ENCODE measurements at regions not wholly inside any gene's neighbourhood (a gene's known extent, or its start where the extent isn't known, plus 50 kb on each side); places are given as distances from the start of the nearest gene placed in this dataset.

GRCh38 chr3:166304584-166304983 is 467.4 kb upstream of the BCHE start:
- H3K27ac ChIP-seq, result no peak overlapping the region
- TF ChIP-seq CEBPB (IDR thresholded peaks at IDR 0.05) (0 out of 4 replicates have a peak, but pooled peaks of 1 of the 2 experiments have one; percentile 9), POLR2AphosphoS2 (conservative IDR thresholded peaks at IDR 0.05; ENCODE audit: low read length) (no peak), HES2 (IDR thresholded peaks at IDR 0.05) (no peak), ESRRA (IDR thresholded peaks at IDR 0.05; ENCODE audit: borderline replicate concordance, low read length) (no peak), MAFK (IDR thresholded peaks at IDR 0.05; ENCODE audit: partially characterized antibody) (no peak), JUNB (IDR thresholded peaks at IDR 0.05) (no peak)
- ChIA-PET POLR2A (no interaction called here), CTCF (no interaction called here)
- DNase-seq (ENCODE audit: low read depth in 1 of 2, low spot score in 1 of 2), result peak in 1 of 2 experiments; percentile 43
- FAIRE-seq, result no peak
- H3K4me1 ChIP-seq, result no peaks in the 10 kb centered on the region
- H3K4me3 ChIP-seq, result no peak overlapping the region
- no peak; a peak in 1 of 6 replicates for ATAC-seq
- 32% methylated on average over 4 of the region's 4 CpGs for WGBS (ENCODE audit: missing lambda C conversion rate)
- no peaks in the 10 kb centered on the region for H3K9me3 ChIP-seq
- H3K4me2 ChIP-seq, result no peak overlapping the region

GRCh38 chr3:166303681-166304080 is 466.5 kb upstream of the BCHE start:
- Histone ChIP-seq H3K9me3 (no peaks in the 10 kb centered on the region), H3K4me2 (no peak overlapping the region), H3K4me3 (no peak overlapping the region), H3K4me1 (no peaks in the 10 kb centered on the region), H3K27ac (no peak overlapping the region)
- DNase-seq (ENCODE audit: low read depth in 1 of 2, low spot score in 1 of 2), result no peak
- TF ChIP-seq HES2 (IDR thresholded peaks at IDR 0.05) (no peak), ZC3H11A (IDR thresholded peaks at IDR 0.05) (no peak), BHLHE40 (IDR thresholded peaks at IDR 0.05; ENCODE audit: low read depth, low read length) (no peak), HOXB5 (CRISPR knock-in tag; IDR thresholded peaks at IDR 0.05) (no peak), RCOR1 (IDR thresholded peaks at IDR 0.05; ENCODE audit: low read depth, low read length) (no peak), HOXB13 (CRISPR knock-in tag; IDR thresholded peaks at IDR 0.05; ENCODE audit: low read depth) (no peak), ELK1 (IDR thresholded peaks at IDR 0.05; ENCODE audit: low read depth, low read length) (no peak)
- ChIA-PET CTCF (no interaction called here), POLR2A (no interaction called here)
- no peak for ATAC-seq
- FAIRE-seq, result no peak

GRCh38 chr3:166302331-166302730 is 465.1 kb upstream of the BCHE start:
- Histone ChIP-seq H3K4me2 (no peak overlapping the region), H3K4me1 (no peaks in the 10 kb centered on the region), H3K9me3 (no peaks in the 10 kb centered on the region), H3K4me3 (no peak overlapping the region), H3K27ac (no peak overlapping the region)
- TF ChIP-seq TFCP2L1 (CRISPR knock-in tag; IDR thresholded peaks at IDR 0.05) (no peak), JUNB (IDR thresholded peaks at IDR 0.05) (no peak), HEYL (CRISPR knock-in tag; IDR thresholded peaks at IDR 0.05) (no peak), HOXA7 (CRISPR knock-in tag; IDR thresholded peaks at IDR 0.05) (no peak), MYC (IDR thresholded peaks at IDR 0.05; ENCODE audit: borderline replicate concordance, low read length) (no peak), CHD4 (IDR thresholded peaks at IDR 0.05; ENCODE audit: borderline replicate concordance) (no peak), NFE2L2 (conservative IDR thresholded peaks at IDR 0.05; ENCODE audit: low read length) (no peak), MAX (IDR thresholded peaks at IDR 0.05) (no peak), RFX5 (IDR thresholded peaks at IDR 0.05) (no peak)
- ChIA-PET CTCF (no interaction called here), POLR2A (no interaction called here)
- 74% methylated on average over 2 of the region's 2 CpGs for WGBS (ENCODE audit: missing lambda C conversion rate)
- no peak for FAIRE-seq
- DNase-seq (ENCODE audit: low read depth in 1 of 2, low spot score in 1 of 2), result no peak
- no peak for ATAC-seq

GRCh38 chr3:166296179-166296783 is 459.1 kb upstream of the BCHE start:
- Histone ChIP-seq H3K27ac (no peak overlapping the region), H3K4me3 (no peak overlapping the region), H3K9me3 (no peaks in the 10 kb centered on the region), H3K4me1 (no peaks in the 10 kb centered on the region), H3K4me2 (no peak overlapping the region)
- DNase-seq (ENCODE audit: low read depth in 1 of 2, low spot score in 1 of 2), result no peak
- FAIRE-seq, result no peak
- POLR2A ChIA-PET, result no interaction called here
- ATAC-seq, result no peak
- no peak for TF ChIP-seq SREBF2 (IDR thresholded peaks at IDR 0.05)
- TF ChIP-seq FOSB (CRISPR knock-in tag; IDR thresholded peaks at IDR 0.05), result no peak
- no peak for TF ChIP-seq RARB (CRISPR knock-in tag; IDR thresholded peaks at IDR 0.05)
- WGBS (ENCODE audit: missing lambda C conversion rate), result 51% methylated on average over 5 of the region's 5 CpGs
- CTCF ChIA-PET, result no interaction called here
